Keratinocyte (primary cell): ENCODE measurements at regions not wholly inside any gene's neighbourhood (a gene's known extent, or its start where the extent isn't known, plus 50 kb on each side); places are given as distances from the start of the nearest gene placed in this dataset.

Source experiments
- DNase-seq: peaks from one replicate; pipeline ENCODE4 v3.0.0-alpha.2; 2011; ENCODE audit warnings: low read depth, missing footprints, low spot score
- FAIRE-seq: peaks from 2 replicates; lab custom pipeline; 2011; peaks lifted over from hg19 to GRCh38; lab: Jason Lieb, UNC
- H2AFZ ChIP-seq: 2 replicates; pipeline ENCODE4 v1.6.0; 2012; ENCODE audit warnings: low read length, control low read depth, inconsistent platforms; ENCODE audit not compliant: control insufficient read depth
- H3K27ac ChIP-seq: 2 replicates; pipeline ENCODE4 v1.5.1; 2011; ENCODE audit warnings: low read length; ENCODE audit not compliant: control insufficient read depth, insufficient read depth
- H3K27me3 ChIP-seq: 3 replicates; pipeline ENCODE4 v1.6.0; 2011; ENCODE audit warnings: low read length; ENCODE audit not compliant: control insufficient read depth, insufficient read depth; ENCODE audit errors: extremely low read depth
- H3K36me3 ChIP-seq, 2 experiments: 2 replicates in 1 of 2; 3 replicates in 1 of 2; pipeline ENCODE4 v1.5.1; 2011; ENCODE audit warnings: low read length in 2 of 2, mild to moderate bottlenecking in 1 of 2; ENCODE audit not compliant: control insufficient read depth in 2 of 2, insufficient read depth in 2 of 2; ENCODE audit errors: extremely low read depth in 1 of 2
- H3K4me1 ChIP-seq: 3 replicates; pipeline ENCODE4 v1.5.1; 2011; ENCODE audit warnings: low read length; ENCODE audit not compliant: control insufficient read depth, insufficient read depth; ENCODE audit errors: extremely low read depth
- H3K4me2 ChIP-seq: 3 replicates; pipeline ENCODE4 v1.6.0; 2011; ENCODE audit warnings: low read depth, low read length; ENCODE audit not compliant: control insufficient read depth, insufficient read depth; ENCODE audit errors: extremely low read depth
- H3K4me3 ChIP-seq, 3 experiments: fragments of 200-600 bp in 1 of 3; sonication (generic) in 1 of 3; 2 replicates in 2 of 3; 3 replicates in 1 of 3; pipeline ENCODE4 v1.5.1; 2011 to 2016; ENCODE audit warnings: low read length in 3 of 3, mild to moderate bottlenecking in 3 of 3, control low read depth in 2 of 3, inconsistent platforms in 1 of 3, low read depth in 1 of 3, mixed read lengths in 1 of 3, mixed run types in 1 of 3, moderate library complexity in 1 of 3; ENCODE audit not compliant: control insufficient read depth in 2 of 3, insufficient read depth in 2 of 3; ENCODE audit errors: extremely low read depth in 1 of 3
- H3K79me2 ChIP-seq: 2 replicates; pipeline ENCODE4 v1.6.0; 2012; ENCODE audit warnings: low read length; ENCODE audit not compliant: control insufficient read depth, insufficient read depth
- H3K9ac ChIP-seq: 3 replicates; pipeline ENCODE4 v1.6.0; 2011; ENCODE audit warnings: low read length; ENCODE audit not compliant: control insufficient read depth, insufficient read depth; ENCODE audit errors: extremely low read depth
- H3K9me1 ChIP-seq: 3 replicates; pipeline ENCODE4 v1.6.0; 2011; ENCODE audit warnings: low read length; ENCODE audit not compliant: control insufficient read depth, insufficient read depth; ENCODE audit errors: extremely low read depth
- H3K9me3 ChIP-seq: 2 replicates; pipeline ENCODE4 v1.5.1; 2012; ENCODE audit warnings: low read depth, low read length; ENCODE audit not compliant: control insufficient read depth
- H4K20me1 ChIP-seq: 3 replicates; pipeline ENCODE4 v1.6.0; 2011; ENCODE audit warnings: low read length; ENCODE audit not compliant: control insufficient read depth, insufficient read depth; ENCODE audit errors: extremely low read depth
- CTCF ChIP-seq, 3 experiments: IDR thresholded peaks in 1 of 3; conservative IDR thresholded peaks in 1 of 3; optimal IDR thresholded peaks in 1 of 3; 2 replicates in 2 of 3; 3 replicates in 1 of 3; pipeline versions ENCODE3 to v1.5.1; 2011; ENCODE audit warnings: low read length in 3 of 3, mild to moderate bottlenecking in 3 of 3, moderate library complexity in 2 of 3, control low read depth in 1 of 3, inconsistent platforms in 1 of 3; ENCODE audit not compliant: insufficient read depth in 2 of 3; ENCODE audit errors: extremely low read depth in 1 of 3
- EZH2 ChIP-seq: IDR thresholded peaks from one replicate; pipeline ENCODE4 v1.6.1; 2012; ENCODE audit warnings: inconsistent platforms, mild to moderate bottlenecking, low read length, moderate library complexity
- dilution Hi-C: fragments of 300-500 bp; cut with MboI; formaldehyde crosslinking; loops from one replicate; pipeline ENCODE4 v1.7.0; 2020; ENCODE audit warnings: low sequenced_read_pairs; ENCODE audit not compliant: extremely low pct_ligation_motif_present

DNA sequence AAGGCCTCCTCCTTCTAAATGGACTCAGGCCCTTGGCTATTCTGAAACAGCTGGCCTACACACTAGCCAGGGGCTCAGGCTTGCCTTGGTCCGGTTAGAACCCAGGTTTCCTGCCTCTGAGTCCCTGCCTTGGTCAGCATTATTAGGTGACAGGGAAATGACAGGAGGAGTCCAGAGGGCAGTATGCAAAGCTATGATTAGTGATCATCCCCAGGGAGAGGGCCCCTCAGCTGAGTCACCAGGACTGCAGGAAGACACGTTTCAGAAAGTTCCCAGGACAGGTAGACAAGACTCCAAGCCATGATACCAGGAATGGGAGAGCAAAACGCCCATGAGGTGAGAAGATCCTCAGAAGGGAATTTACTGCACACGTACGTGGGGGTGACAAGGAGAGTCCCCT lies 301.1 kb upstream of the COBL start:
- Histone ChIP-seq H3K79me2 (no peaks in the 10 kb centered on the region), H3K36me3 (no peaks in the 10 kb centered on the region), H3K4me3 (no peak overlapping the region), H3K9me1 (no peaks in the 10 kb centered on the region), H3K27ac (no peak overlapping the region), H3K9ac (no peak overlapping the region), H3K4me2 (no peak overlapping the region), H3K9me3 (no peaks in the 10 kb centered on the region), H4K20me1 (no peaks in the 10 kb centered on the region), H3K27me3 (no peaks in the 10 kb centered on the region), H2AFZ (no peak overlapping the region), H3K4me1 (no peaks in the 10 kb centered on the region)
- DNase-seq, result no peak
- no peak for FAIRE-seq
- TF ChIP-seq EZH2 (no peak), CTCF (optimal IDR thresholded peaks at IDR 0.05 in 1 of 3, IDR thresholded peaks at IDR 0.05 in 1 of 3, conservative IDR thresholded peaks at IDR 0.05 in 1 of 3; ENCODE audit: extremely low read depth in 1 of 3, insufficient read depth in 2 of 3, low read length in 3 of 3) (no peak)
- dilution Hi-C loops, result no loop called here

- Histone ChIP-seq H3K4me3 (no peak overlapping the region), H3K9ac (no peak overlapping the region), H3K27ac (no peak overlapping the region), H4K20me1 (no peaks in the 10 kb centered on the region), H3K79me2 (no peaks in the 10 kb centered on the region), H3K4me2 (no peak overlapping the region), H2AFZ (no peak overlapping the region), H3K36me3 (no peaks in the 10 kb centered on the region), H3K27me3 (no peaks in the 10 kb centered on the region), H3K9me3 (no peaks in the 10 kb centered on the region), H3K4me1 (no peaks in the 10 kb centered on the region), H3K9me1 (no peaks in the 10 kb centered on the region)
- dilution Hi-C loops, result no loop called here
- DNase-seq (no peak), FAIRE-seq (no peak)
- TF ChIP-seq EZH2 (no peak), CTCF (optimal IDR thresholded peaks at IDR 0.05 in 1 of 3, IDR thresholded peaks at IDR 0.05 in 1 of 3, conservative IDR thresholded peaks at IDR 0.05 in 1 of 3; ENCODE audit: extremely low read depth in 1 of 3, insufficient read depth in 2 of 3, low read length in 3 of 3) (no peak)
These were observed 297.3 kb upstream of the COBL start for GRCh38 chr7:51613911-51614357.
